ENCODE measurements at regions not wholly inside any gene's neighbourhood (a gene's known extent, or its start where the extent isn't known, plus 50 kb on each side); places are given as distances from the start of the nearest gene placed in this dataset.

DNA sequence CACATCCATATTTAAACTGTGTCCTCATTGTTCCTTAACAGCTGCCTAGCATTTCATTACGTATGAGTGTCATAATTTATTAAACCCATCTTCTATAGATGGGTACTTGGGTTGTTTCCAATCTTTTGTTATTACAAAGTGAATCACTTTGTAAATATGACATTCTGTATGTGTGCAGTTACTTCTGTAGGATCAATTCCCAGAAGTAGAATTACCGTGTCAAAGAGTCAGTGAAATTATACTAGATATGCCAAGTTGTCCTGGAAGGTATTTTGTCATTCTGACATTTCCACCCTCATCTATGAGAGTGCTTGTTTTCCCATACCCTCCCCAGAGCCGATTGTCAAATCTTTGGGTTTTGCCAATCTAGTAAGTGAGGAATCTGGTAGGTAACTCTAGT is 194.5 kb upstream of the APCDD1 start:
- TF ChIP-seq, protein P1, sequence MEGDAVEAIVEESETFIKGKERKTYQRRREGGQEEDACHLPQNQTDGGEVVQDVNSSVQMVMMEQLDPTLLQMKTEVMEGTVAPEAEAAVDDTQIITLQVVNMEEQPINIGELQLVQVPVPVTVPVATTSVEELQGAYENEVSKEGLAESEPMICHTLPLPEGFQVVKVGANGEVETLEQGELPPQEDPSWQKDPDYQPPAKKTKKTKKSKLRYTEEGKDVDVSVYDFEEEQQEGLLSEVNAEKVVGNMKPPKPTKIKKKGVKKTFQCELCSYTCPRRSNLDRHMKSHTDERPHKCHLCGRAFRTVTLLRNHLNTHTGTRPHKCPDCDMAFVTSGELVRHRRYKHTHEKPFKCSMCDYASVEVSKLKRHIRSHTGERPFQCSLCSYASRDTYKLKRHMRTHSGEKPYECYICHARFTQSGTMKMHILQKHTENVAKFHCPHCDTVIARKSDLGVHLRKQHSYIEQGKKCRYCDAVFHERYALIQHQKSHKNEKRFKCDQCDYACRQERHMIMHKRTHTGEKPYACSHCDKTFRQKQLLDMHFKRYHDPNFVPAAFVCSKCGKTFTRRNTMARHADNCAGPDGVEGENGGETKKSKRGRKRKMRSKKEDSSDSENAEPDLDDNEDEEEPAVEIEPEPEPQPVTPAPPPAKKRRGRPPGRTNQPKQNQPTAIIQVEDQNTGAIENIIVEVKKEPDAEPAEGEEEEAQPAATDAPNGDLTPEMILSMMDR (IDR thresholded peaks at IDR 0.05; ENCODE audit: poor library complexity), result no peak
- TF ChIP-seq EZH2phosphoT487 (IDR thresholded peaks at IDR 0.05; ENCODE audit: low read depth, severe bottlenecking, unreplicated experiment), result no peak

All from hepatocyte (in vitro differentiated cells).